ENCODE measurements at regions not wholly inside any gene's neighbourhood (a gene's known extent, or its start where the extent isn't known, plus 50 kb on each side); places are given as distances from the start of the nearest gene placed in this dataset.

GRCh38 chr12:107369679-107370078, 276.3 kb upstream of the CRY1 start:
- no peaks in the 10 kb centered on the region for H3K9me3 ChIP-seq
- H3K27ac ChIP-seq: no peak overlapping the region
- H3K4me3 ChIP-seq: no peak overlapping the region
- no peak for ATAC-seq
- WGBS, 2 donors: 77 to 84% methylated on average over 4 of the region's 4 CpGs
- H3K27me3 ChIP-seq: no peaks in the 10 kb centered on the region
- H3K36me3 ChIP-seq: no peaks in the 10 kb centered on the region
- no peak for DNase-seq
- FAIRE-seq: no peak
- intact Hi-C loops (cut with DNase I): no loop called here
- no peaks in the 10 kb centered on the region for H3K4me1 ChIP-seq
- TF ChIP-seq CTCF (IDR thresholded peaks at IDR 0.05): no peak

GRCh38 chr12:107372229-107372658, 278.9 kb upstream of the CRY1 start:
- no peak for DNase-seq
- ATAC-seq: peak in 1 of 4 donors; percentile 32
- no peaks in the 10 kb centered on the region for H3K9me3 ChIP-seq
- FAIRE-seq: no peak
- no peak for TF ChIP-seq CTCF (IDR thresholded peaks at IDR 0.05)
- H3K27me3 ChIP-seq: no peaks in the 10 kb centered on the region
- no peaks in the 10 kb centered on the region for H3K4me1 ChIP-seq
- intact Hi-C loops (cut with DNase I): no loop called here
- 51 to 63% methylated on average over 5 of the region's 5 CpGs for WGBS, 2 donors
- no peaks in the 10 kb centered on the region for H3K36me3 ChIP-seq
- H3K27ac ChIP-seq: no peak overlapping the region
- no peak overlapping the region for H3K4me3 ChIP-seq

- no peaks in the 10 kb centered on the region for H3K36me3 ChIP-seq
- DNase-seq (no peak), ATAC-seq (no peak), FAIRE-seq (no peak)
- no peak for TF ChIP-seq CTCF (IDR thresholded peaks at IDR 0.05)
- WGBS, 2 donors: 86 to 88% methylated on average over 3 of the region's 3 CpGs
- H3K4me1 ChIP-seq: no peaks in the 10 kb centered on the region
- intact Hi-C loops (cut with DNase I): no loop called here
- no peak overlapping the region for H3K27ac ChIP-seq
- H3K9me3 ChIP-seq: no peaks in the 10 kb centered on the region
- H3K27me3 ChIP-seq: no peaks in the 10 kb centered on the region
- no peak overlapping the region for H3K4me3 ChIP-seq
These were observed 280.0 kb upstream of the CRY1 start for GRCh38 chr12:107373238-107373809.

GRCh38 chr12:107374161-107374840, 281.0 kb upstream of the CRY1 start:
- no peaks in the 10 kb centered on the region for H3K4me1 ChIP-seq
- intact Hi-C loops (cut with DNase I): no loop called here
- H3K4me3 ChIP-seq: no peak overlapping the region
- H3K27me3 ChIP-seq: no peaks in the 10 kb centered on the region
- ATAC-seq (no peak), FAIRE-seq (no peak), DNase-seq (no peak)
- WGBS, 2 donors: 46 to 48% methylated on average over 10 of the region's 10 CpGs
- no peak for TF ChIP-seq CTCF (IDR thresholded peaks at IDR 0.05)
- no peaks in the 10 kb centered on the region for H3K36me3 ChIP-seq
- H3K27ac ChIP-seq: no peak overlapping the region
- no peaks in the 10 kb centered on the region for H3K9me3 ChIP-seq

GRCh38 chr12:107375231-107375630, 281.9 kb upstream of the CRY1 start:
- Histone ChIP-seq H3K4me1 (no peaks in the 10 kb centered on the region), H3K36me3 (no peaks in the 10 kb centered on the region), H3K27me3 (no peaks in the 10 kb centered on the region), H3K9me3 (no peaks in the 10 kb centered on the region), H3K27ac (no peak overlapping the region), H3K4me3 (no peak overlapping the region)
- DNase-seq (no peak), ATAC-seq (no peak), FAIRE-seq (no peak)
- 89 to 91% methylated on average over 8 of the region's 8 CpGs for WGBS, 2 donors
- intact Hi-C loops (cut with DNase I): no loop called here
- TF ChIP-seq CTCF (IDR thresholded peaks at IDR 0.05): no peak
